NCI-H1930 (cell line): ENCODE measurements at regions not wholly inside any gene's neighbourhood (a gene's known extent, or its start where the extent isn't known, plus 50 kb on each side); places are given as distances from the start of the nearest gene placed in this dataset.
"Not testable (repeated sequence)": the region's sequence is repeated elsewhere in the genome, so short reads cannot be mapped to it uniquely, and the experiment has no call there.

Experiments
- DNase-seq, 2 experiments: peaks; one replicate each; lab custom pipeline; 2025; lab: John Stamatoyannopoulos, UW

GRCh38 chr10:65273115-65273514, 1652.7 kb upstream of the LRRTM3 start:
- no peak for DNase-seq

- DNase-seq, result no peak
Measured at GRCh38 chr10:65275296-65275695, 1650.5 kb upstream of the LRRTM3 start.

- no peak for DNase-seq
Measured at GRCh38 chr10:65284495-65285041, 1641.3 kb upstream of the LRRTM3 start.

GRCh38 chr10:65285726-65286125, 1640.1 kb upstream of the LRRTM3 start:
- not testable (repeated sequence) for DNase-seq

DNA sequence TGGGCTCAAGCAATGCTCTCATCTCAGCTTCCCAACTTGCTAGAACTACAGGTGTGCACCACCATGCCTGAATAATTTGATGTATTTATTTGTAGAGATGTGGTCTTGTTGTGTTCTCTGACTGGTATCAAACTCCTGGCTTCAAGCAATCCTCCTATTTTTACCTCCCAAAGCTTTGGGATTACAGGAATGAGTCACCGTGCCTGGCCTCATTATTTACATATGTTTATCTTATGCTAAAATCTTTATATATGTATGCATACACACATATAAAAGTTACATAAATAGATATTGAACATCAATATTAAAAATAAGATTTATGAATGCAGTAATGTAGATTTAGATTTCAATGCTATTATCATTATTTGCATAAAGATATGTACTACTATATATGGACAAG, 1634.5 kb upstream of the LRRTM3 start:
- DNase-seq, result no peak

DNA sequence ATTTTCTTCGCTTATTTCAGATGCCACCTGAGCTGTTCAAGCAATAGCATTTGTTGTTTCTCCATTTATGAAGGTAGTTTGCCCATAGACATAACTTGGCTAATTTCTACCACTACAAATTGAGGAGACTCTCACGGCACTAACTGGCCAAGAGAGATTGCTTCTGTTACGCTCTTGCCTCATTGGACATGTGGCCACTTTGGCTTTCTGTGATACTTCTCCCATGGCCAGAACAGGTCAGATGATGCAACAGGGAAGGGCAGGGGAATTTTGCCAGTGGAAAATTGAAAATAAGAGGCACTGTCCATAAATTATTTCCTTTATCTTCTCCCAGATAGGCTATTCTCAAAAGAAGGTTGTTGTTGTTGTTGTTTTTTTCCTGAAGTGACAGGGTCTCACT, 1633.3 kb upstream of the LRRTM3 start:
- DNase-seq, result no peak

- DNase-seq, result no peak
Measured at GRCh38 chr10:65294329-65294728, 1631.5 kb upstream of the LRRTM3 start.

DNA sequence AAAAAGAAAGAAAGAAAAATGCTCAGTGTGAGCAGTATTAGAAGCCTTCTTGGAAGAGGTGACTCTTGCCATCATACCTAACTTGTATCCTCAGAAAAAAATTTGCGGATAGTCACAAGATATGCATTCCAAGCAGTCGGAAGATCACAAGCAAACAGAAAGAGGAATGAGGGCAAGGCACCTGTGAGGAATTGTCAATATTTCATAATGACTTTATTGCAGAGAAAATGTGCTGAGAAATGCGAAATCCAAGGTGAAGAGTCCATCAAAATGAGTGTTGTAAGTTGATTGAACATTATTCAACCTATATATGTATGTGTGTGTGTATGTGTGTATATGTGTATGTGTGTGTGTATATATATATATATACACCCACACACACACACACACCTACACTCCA, 1624.7 kb upstream of the LRRTM3 start:
- no peak for DNase-seq

- no peak for DNase-seq
Measured at GRCh38 chr10:65306201-65306600, 1619.6 kb upstream of the LRRTM3 start.

DNA sequence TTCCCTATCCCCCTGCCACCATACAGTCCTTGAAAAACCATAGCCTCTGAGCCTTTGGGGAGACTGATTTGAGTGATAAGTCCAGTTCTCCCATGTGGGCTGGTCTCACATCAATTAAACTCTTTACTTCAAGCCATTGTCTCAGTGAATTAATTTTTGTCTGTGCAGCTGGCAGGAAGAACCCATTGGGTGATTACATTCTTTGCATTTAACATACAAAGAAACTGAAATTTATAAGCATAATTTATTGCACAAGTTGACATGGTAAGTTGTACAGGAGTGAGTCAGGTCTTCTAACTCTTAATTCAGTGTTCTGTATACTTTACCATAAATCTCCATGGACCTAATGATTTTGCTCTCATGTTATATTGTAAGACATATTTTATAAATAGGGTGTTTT, 1613.0 kb upstream of the LRRTM3 start:
- no peak for DNase-seq

GRCh38 chr10:65313406-65313805, 1612.4 kb upstream of the LRRTM3 start:
- no peak for DNase-seq

GRCh38 chr10:65314253-65314652, 1611.6 kb upstream of the LRRTM3 start:
- no peak for DNase-seq

DNA sequence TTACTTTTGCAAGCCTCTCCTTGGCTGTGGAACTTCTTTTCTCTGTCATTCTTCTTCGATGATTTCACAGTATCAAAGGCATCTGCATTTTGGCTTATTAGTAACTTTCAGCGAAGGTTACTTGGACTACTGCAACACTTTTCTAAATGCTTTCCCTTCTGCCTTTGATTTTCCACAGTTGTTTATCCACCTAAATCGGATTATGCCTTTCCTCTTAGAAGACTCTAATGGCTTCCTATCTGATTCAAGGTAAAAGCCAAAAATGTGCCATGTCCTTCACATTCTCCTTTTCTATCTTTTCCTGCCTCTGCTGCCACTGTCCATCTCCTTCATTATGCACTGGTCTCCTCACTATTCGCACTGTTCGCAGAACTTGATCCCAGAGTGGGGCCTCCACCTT, 1606.3 kb upstream of the LRRTM3 start:
- no peak for DNase-seq

GRCh38 chr10:65320236-65321026, 1605.4 kb upstream of the LRRTM3 start:
- DNase-seq, result no peak

- no peak for DNase-seq
Measured at GRCh38 chr10:65323802-65324201, 1602.0 kb upstream of the LRRTM3 start.

GRCh38 chr10:65325913-65326312, 1599.9 kb upstream of the LRRTM3 start:
- no peak for DNase-seq

GRCh38 chr10:65328486-65328885, 1597.3 kb upstream of the LRRTM3 start:
- no peak for DNase-seq

GRCh38 chr10:65335311-65335710, 1590.5 kb upstream of the LRRTM3 start:
- no peak for DNase-seq

GRCh38 chr10:65340340-65340739, 1585.5 kb upstream of the LRRTM3 start:
- DNase-seq, result no peak

GRCh38 chr10:65341323-65341925, 1584.4 kb upstream of the LRRTM3 start:
- DNase-seq, result no peak

GRCh38 chr10:65342245-65342644, 1583.6 kb upstream of the LRRTM3 start:
- no peak for DNase-seq

- DNase-seq, result no peak
Measured at GRCh38 chr10:65346466-65346865, 1579.4 kb upstream of the LRRTM3 start.

- DNase-seq, result no peak
Measured at GRCh38 chr10:65348637-65349036, 1577.2 kb upstream of the LRRTM3 start.

- no peak for DNase-seq
Measured at GRCh38 chr10:65350611-65351010, 1575.2 kb upstream of the LRRTM3 start.
